ENCODE measurements at regions not wholly inside any gene's neighbourhood (a gene's known extent, or its start where the extent isn't known, plus 50 kb on each side); places are given as distances from the start of the nearest gene placed in this dataset.
"Not testable (repeated sequence)": the region's sequence is repeated elsewhere in the genome, so short reads cannot be mapped to it uniquely, and the experiment has no call there.

GRCh38 chr2:166695154-166695553 lies 193.1 kb upstream of the XIRP2 start:
- H3K27me3 ChIP-seq (ENCODE audit: low read depth): no peaks in the 10 kb centered on the region
- DNase-seq (ENCODE audit: low spot score in 2 of 2): no peak

GRCh38 chr2:166686057-166686456 lies 192.0 kb upstream of the SCN7A start:
- H3K36me3 ChIP-seq (replicated peaks); in situ Hi-C loops (cut with MboI; ENCODE audit: low sequenced_read_pairs); H3K9me3 ChIP-seq; H3K27me3 ChIP-seq (ENCODE audit: low read depth); H3K4me3 ChIP-seq; DNase-seq (ENCODE audit: low spot score in 2 of 2); H3K4me1 ChIP-seq: not testable (repeated sequence)

More at GRCh38 chr2:166695154-166695553, 193.1 kb upstream of the XIRP2 start:
- Histone ChIP-seq H3K4me3 (no peak overlapping the region), H3K9me3 (no peaks in the 10 kb centered on the region), H3K36me3 (replicated peaks) (no peaks in the 10 kb centered on the region), H3K4me1 (no peaks in the 10 kb centered on the region)
- in situ Hi-C loops (cut with MboI; ENCODE audit: low sequenced_read_pairs): no loop called here

- no peaks in the 10 kb centered on the region for H3K36me3 ChIP-seq (replicated peaks)
- in situ Hi-C loops (cut with MboI; ENCODE audit: low sequenced_read_pairs): no loop called here
- H3K27me3 ChIP-seq (ENCODE audit: low read depth): no peaks in the 10 kb centered on the region
- no peaks in the 10 kb centered on the region for H3K4me1 ChIP-seq
- no peak overlapping the region for H3K4me3 ChIP-seq
- H3K9me3 ChIP-seq: peaks cover 3% of the 10 kb centered on the region
- no peak for DNase-seq (ENCODE audit: low spot score in 2 of 2)
Measured at GRCh38 chr2:166677996-166678395, 183.9 kb upstream of the SCN7A start.

- DNase-seq (ENCODE audit: low spot score in 2 of 2): no peak
- in situ Hi-C loops (cut with MboI; ENCODE audit: low sequenced_read_pairs): no loop called here
- H3K36me3 ChIP-seq (replicated peaks): no peaks in the 10 kb centered on the region
- H3K27me3 ChIP-seq (ENCODE audit: low read depth): no peaks in the 10 kb centered on the region
- peaks cover 3% of the 10 kb centered on the region for H3K9me3 ChIP-seq
- no peaks in the 10 kb centered on the region for H3K4me1 ChIP-seq
- no peak overlapping the region for H3K4me3 ChIP-seq
Measured at GRCh38 chr2:166676716-166677115, 182.7 kb upstream of the SCN7A start.

GRCh38 chr2:166675553-166675952 lies 181.5 kb upstream of the SCN7A start:
- H3K9me3 ChIP-seq: peaks cover 3% of the 10 kb centered on the region
- no peak for DNase-seq (ENCODE audit: low spot score in 2 of 2)
- H3K4me1 ChIP-seq: no peaks in the 10 kb centered on the region
- no peaks in the 10 kb centered on the region for H3K27me3 ChIP-seq (ENCODE audit: low read depth)
- H3K4me3 ChIP-seq: no peak overlapping the region
- in situ Hi-C loops (cut with MboI; ENCODE audit: low sequenced_read_pairs): no loop called here
- no peaks in the 10 kb centered on the region for H3K36me3 ChIP-seq (replicated peaks)

- H3K9me3 ChIP-seq: peaks cover 3% of the 10 kb centered on the region
- no peak for DNase-seq (ENCODE audit: low spot score in 2 of 2)
- H3K27me3 ChIP-seq (ENCODE audit: low read depth): no peaks in the 10 kb centered on the region
- no peak overlapping the region for H3K4me3 ChIP-seq
- no peaks in the 10 kb centered on the region for H3K4me1 ChIP-seq
- H3K36me3 ChIP-seq (replicated peaks): no peaks in the 10 kb centered on the region
- in situ Hi-C loops (cut with MboI; ENCODE audit: low sequenced_read_pairs): no loop called here
Measured at GRCh38 chr2:166673986-166674385, 179.9 kb upstream of the SCN7A start.

GRCh38 chr2:166671801-166672200 lies 177.8 kb upstream of the SCN7A start:
- Histone ChIP-seq H3K4me3 (no peak overlapping the region), H3K4me1 (no peaks in the 10 kb centered on the region), H3K27me3 (ENCODE audit: low read depth) (no peaks in the 10 kb centered on the region), H3K36me3 (replicated peaks) (no peaks in the 10 kb centered on the region), H3K9me3 (peaks cover 3% of the 10 kb centered on the region)
- no peak for DNase-seq (ENCODE audit: low spot score in 2 of 2)
- in situ Hi-C loops (cut with MboI; ENCODE audit: low sequenced_read_pairs): no loop called here

- Histone ChIP-seq H3K4me3 (no peak overlapping the region), H3K27me3 (ENCODE audit: low read depth) (no peaks in the 10 kb centered on the region), H3K9me3 (peaks cover 3% of the 10 kb centered on the region), H3K4me1 (no peaks in the 10 kb centered on the region), H3K36me3 (replicated peaks) (no peaks in the 10 kb centered on the region)
- in situ Hi-C loops (cut with MboI; ENCODE audit: low sequenced_read_pairs): no loop called here
- DNase-seq (ENCODE audit: low spot score in 2 of 2): no peak
Measured at GRCh38 chr2:166671235-166671634, 177.2 kb upstream of the SCN7A start.

GRCh38 chr2:166665991-166666940 lies 172.2 kb upstream of the SCN7A start:
- Histone ChIP-seq H3K9me3 (no peaks in the 10 kb centered on the region), H3K4me3 (no peak overlapping the region), H3K27me3 (ENCODE audit: low read depth) (no peaks in the 10 kb centered on the region), H3K4me1 (no peaks in the 10 kb centered on the region), H3K36me3 (replicated peaks) (no peaks in the 10 kb centered on the region)
- in situ Hi-C loops (cut with MboI; ENCODE audit: low sequenced_read_pairs): no loop called here
- DNase-seq (ENCODE audit: low spot score in 2 of 2): no peak

GRCh38 chr2:166661824-166662223 lies 167.8 kb upstream of the SCN7A start:
- no peak for DNase-seq (ENCODE audit: low spot score in 2 of 2)
- Histone ChIP-seq H3K4me1 (no peaks in the 10 kb centered on the region), H3K4me3 (no peak overlapping the region), H3K36me3 (replicated peaks) (no peaks in the 10 kb centered on the region), H3K27me3 (ENCODE audit: low read depth) (no peaks in the 10 kb centered on the region), H3K9me3 (no peaks in the 10 kb centered on the region)
- in situ Hi-C loops (cut with MboI; ENCODE audit: low sequenced_read_pairs): no loop called here

- no peaks in the 10 kb centered on the region for H3K36me3 ChIP-seq (replicated peaks)
- H3K9me3 ChIP-seq: no peaks in the 10 kb centered on the region
- no peaks in the 10 kb centered on the region for H3K4me1 ChIP-seq
- H3K4me3 ChIP-seq: no peak overlapping the region
- in situ Hi-C loops (cut with MboI; ENCODE audit: low sequenced_read_pairs): no loop called here
- H3K27me3 ChIP-seq (ENCODE audit: low read depth): no peaks in the 10 kb centered on the region
- DNase-seq (ENCODE audit: low spot score in 2 of 2): no peak
Measured at GRCh38 chr2:166661391-166661790, 167.3 kb upstream of the SCN7A start.

- Histone ChIP-seq H3K4me1 (no peaks in the 10 kb centered on the region), H3K36me3 (replicated peaks) (no peaks in the 10 kb centered on the region), H3K27me3 (ENCODE audit: low read depth) (no peaks in the 10 kb centered on the region), H3K9me3 (no peaks in the 10 kb centered on the region), H3K4me3 (no peak overlapping the region)
- no peak for DNase-seq (ENCODE audit: low spot score in 2 of 2)
- in situ Hi-C loops (cut with MboI; ENCODE audit: low sequenced_read_pairs): no loop called here
Measured at GRCh38 chr2:166658901-166659300, 164.9 kb upstream of the SCN7A start.

GRCh38 chr2:166653185-166653813 lies 159.2 kb upstream of the SCN7A start:
- no peak for DNase-seq (ENCODE audit: low spot score in 2 of 2)
- H3K27me3 ChIP-seq (ENCODE audit: low read depth): no peaks in the 10 kb centered on the region

GRCh38 chr2:166651991-166652390 lies 157.9 kb upstream of the SCN7A start:
- DNase-seq (ENCODE audit: low spot score in 2 of 2): peak in 1 of 2 experiments; percentile 19
- no peaks in the 10 kb centered on the region for H3K36me3 ChIP-seq (replicated peaks)
- H3K4me3 ChIP-seq: no peak overlapping the region
- no peaks in the 10 kb centered on the region for H3K9me3 ChIP-seq
- no peaks in the 10 kb centered on the region for H3K27me3 ChIP-seq (ENCODE audit: low read depth)
- in situ Hi-C loops (cut with MboI; ENCODE audit: low sequenced_read_pairs): no loop called here
- H3K4me1 ChIP-seq: no peaks in the 10 kb centered on the region; the same call in 1 of the 2 replicates

More at GRCh38 chr2:166653185-166653813, 159.2 kb upstream of the SCN7A start:
- H3K36me3 ChIP-seq (replicated peaks): no peaks in the 10 kb centered on the region
- H3K9me3 ChIP-seq: no peaks in the 10 kb centered on the region
- in situ Hi-C loops (cut with MboI; ENCODE audit: low sequenced_read_pairs): no loop called here
- H3K4me1 ChIP-seq: no peaks in the 10 kb centered on the region; the same call in 1 of the 2 replicates
- no peak overlapping the region for H3K4me3 ChIP-seq
